Liver (tissue), 8 donors: ENCODE measurements at regions not wholly inside any gene's neighbourhood (a gene's known extent, or its start where the extent isn't known, plus 50 kb on each side); places are given as distances from the start of the nearest gene placed in this dataset.

ENCODE experiments used
- DNase-seq: peaks from one replicate; pipeline ENCODE4 v3.0.0-alpha.2; 2017; ENCODE audit warnings: low spot score
- H3K27ac ChIP-seq, 2 donors: one replicate each; pipeline ENCODE4 v1.7.0; 2013; ENCODE audit warnings: inconsistent platforms in 2 of 2, low read length in 2 of 2, control low read depth in 1 of 2, low read depth in 1 of 2, mild to moderate bottlenecking in 1 of 2
- H3K27me3 ChIP-seq, 4 donors: one replicate each; pipeline versions ENCODE4 v1.6.1 to v1.7.0; 2013; ENCODE audit warnings: low read length in 3 of 4, inconsistent platforms in 1 of 4, mild to moderate bottlenecking in 1 of 4, moderate library complexity in 1 of 4; ENCODE audit not compliant: control insufficient read depth in 4 of 4, insufficient read depth in 4 of 4
- H3K36me3 ChIP-seq, 4 donors: one replicate each; pipeline versions ENCODE4 v1.6.1 to v1.7.0; 2013; ENCODE audit warnings: low read length in 3 of 4, mild to moderate bottlenecking in 3 of 4, low read depth in 1 of 4, moderate library complexity in 1 of 4; ENCODE audit not compliant: control insufficient read depth in 4 of 4, insufficient read depth in 3 of 4
- H3K4me1 ChIP-seq, 4 donors: one replicate each; pipeline versions ENCODE4 v1.6.1 to v1.7.0; 2013; ENCODE audit warnings: low read length in 3 of 4, mild to moderate bottlenecking in 3 of 4, moderate library complexity in 1 of 4; ENCODE audit not compliant: control insufficient read depth in 4 of 4, insufficient read depth in 4 of 4
- H3K4me3 ChIP-seq, 3 donors: one replicate each; pipeline versions ENCODE4 v1.6.1 to v1.7.0; 2013; ENCODE audit warnings: low read length in 3 of 3, control low read depth in 1 of 3, low read depth in 1 of 3, mild to moderate bottlenecking in 1 of 3
- H3K9ac ChIP-seq, 2 donors: one replicate each; pipeline ENCODE4 v1.7.0; 2013; ENCODE audit warnings: low read length in 2 of 2, mild to moderate bottlenecking in 2 of 2, moderate library complexity in 2 of 2, control low read depth in 1 of 2, low read depth in 1 of 2
- H3K9me3 ChIP-seq, 4 donors: one replicate each; pipeline versions ENCODE4 v1.6.1 to v1.7.0; 2013; ENCODE audit warnings: low read length in 3 of 4; ENCODE audit not compliant: control insufficient read depth in 4 of 4
- ATF3 ChIP-seq: IDR thresholded peaks from 2 replicates; pipeline ENCODE4 v1.6.1; 2016; ENCODE audit warnings: antibody characterized with exemption
- CTCF ChIP-seq: fragments of 150-350 bp; IDR thresholded peaks from 2 replicates; pipeline ENCODE4 v1.5.1; 2017; ENCODE audit warnings: improper control_type of control experiment, low read depth, low read length; ENCODE audit not compliant: missing input control
- EGR1 ChIP-seq, 2 donors: IDR thresholded peaks; 2 replicates each; pipeline ENCODE4 v1.6.1; 2016 to 2018; ENCODE audit warnings: antibody characterized with exemption in 2 of 2, low read depth in 2 of 2
- FOXA1 ChIP-seq: IDR thresholded peaks from 2 replicates; pipeline ENCODE4 v1.6.1; 2016; ENCODE audit warnings: antibody characterized with exemption
- FOXA2 ChIP-seq: IDR thresholded peaks from 2 replicates; pipeline ENCODE4 v1.6.1; 2016; ENCODE audit warnings: antibody characterized with exemption
- GABPA ChIP-seq, 2 donors: IDR thresholded peaks in 1 of 2; conservative IDR thresholded peaks in 1 of 2; 2 replicates each; pipeline ENCODE4 v1.6.1; 2016; ENCODE audit warnings: antibody characterized with exemption in 2 of 2, mild to moderate bottlenecking in 1 of 2, moderate library complexity in 1 of 2
- HNF4A ChIP-seq, 2 donors: conservative IDR thresholded peaks; 2 replicates each; pipeline ENCODE4 v1.6.1; 2016; ENCODE audit warnings: antibody characterized with exemption in 2 of 2, mild to moderate bottlenecking in 2 of 2
- HNF4G ChIP-seq: IDR thresholded peaks from 2 replicates; pipeline ENCODE4 v1.6.1; 2016; ENCODE audit warnings: antibody characterized with exemption
- JUND ChIP-seq, 2 donors: IDR thresholded peaks; 2 replicates each; pipeline ENCODE4 v1.6.1; 2016; ENCODE audit warnings: antibody characterized with exemption in 2 of 2
- MAX ChIP-seq: IDR thresholded peaks from 2 replicates; pipeline ENCODE4 v1.6.1; 2016; ENCODE audit warnings: antibody characterized with exemption
- NR2F2 ChIP-seq: IDR thresholded peaks from 2 replicates; pipeline ENCODE4 v1.6.1; 2016; ENCODE audit warnings: antibody characterized with exemption
- RAD21 ChIP-seq, 2 donors: IDR thresholded peaks; 2 replicates each; pipeline ENCODE4 v1.6.1; 2016; ENCODE audit warnings: antibody characterized with exemption in 2 of 2, mild to moderate bottlenecking in 2 of 2
- RXRA ChIP-seq, 2 donors: IDR thresholded peaks; 2 replicates each; pipeline ENCODE4 v1.6.1; 2017 to 2018; ENCODE audit warnings: antibody characterized with exemption in 2 of 2, mild to moderate bottlenecking in 1 of 2
- SP1 ChIP-seq: IDR thresholded peaks from 2 replicates; pipeline ENCODE4 v1.6.1; 2018; ENCODE audit warnings: antibody characterized with exemption, mild to moderate bottlenecking
- TAF1 ChIP-seq: conservative IDR thresholded peaks from 2 replicates; pipeline ENCODE4 v1.6.1; 2016; ENCODE audit warnings: antibody characterized with exemption, mild to moderate bottlenecking
- YY1 ChIP-seq: IDR thresholded peaks from 2 replicates; pipeline ENCODE4 v1.6.1; 2016; ENCODE audit warnings: antibody characterized with exemption, mild to moderate bottlenecking
- WGBS: extraction: QIAGEN DNeasy Blood & Tissue Kit; methylation state at CpG from one replicate; pipeline ENCODE4 v1.1.7; 2013; 5-methylcytosine and 5-hydroxymethylcytosine counted together
- TF ChIP-seq, protein P1 (sequence below): IDR thresholded peaks from 2 replicates; pipeline ENCODE4 v1.6.1; 2016; ENCODE audit warnings: antibody characterized with exemption
- TF ChIP-seq, protein P2 (sequence below): IDR thresholded peaks from 2 replicates; pipeline ENCODE4 v1.6.1; 2016; ENCODE audit warnings: antibody characterized with exemption, mild to moderate bottlenecking
- donor health status: healthy.
- donor health status: healthy.
- donor health status: healthy.
- donor health status: healthy.
- donor health status: healthy.

DNA sequence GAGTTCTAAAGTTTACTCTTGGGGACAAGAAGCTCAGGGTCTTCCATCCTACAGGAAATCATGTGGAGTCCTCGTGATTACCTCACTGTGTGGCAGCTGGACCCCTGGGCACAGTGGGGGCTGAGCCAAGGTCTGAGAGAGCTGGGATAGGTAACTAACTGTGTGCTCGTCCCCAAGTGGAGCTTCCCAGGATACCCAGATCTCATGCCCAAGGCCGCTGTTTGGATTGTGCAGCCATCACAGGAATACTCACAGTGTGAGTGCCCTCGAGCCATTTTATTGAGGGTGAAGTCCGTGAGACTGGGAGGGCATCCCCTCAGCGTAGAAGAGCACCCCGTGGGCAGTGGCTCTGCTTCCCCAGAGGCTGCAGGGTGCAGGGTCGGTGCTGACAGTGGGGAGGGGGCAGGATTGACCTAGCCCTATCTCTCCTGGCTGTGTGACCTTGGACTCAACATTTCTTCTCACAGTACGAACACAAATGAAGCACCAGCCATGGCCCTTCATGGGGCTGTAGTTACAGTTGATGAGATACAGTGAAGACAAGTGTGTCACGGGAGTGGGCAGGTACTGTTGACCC, 69.6 kb upstream of the LEP start (continued):
- TF ChIP-seq CTCF (no peak), RXRA (IDR thresholded peaks at IDR 0.05) (no peak)

GRCh38 chr7:128172151-128172550, 68.9 kb upstream of the LEP start:
- Histone ChIP-seq H3K36me3 (no peaks in the 10 kb centered on the region), H3K27ac (no peak overlapping the region), H3K9ac (no peak overlapping the region), H3K4me3 (no peak overlapping the region), H3K4me1 (peaks cover 4 to 13% (median 9%) of the 10 kb centered on the region in 4 donors), H3K9me3 (no peaks in the 10 kb centered on the region), H3K27me3 (peaks cover 3 to 8% (median 6%) of the 10 kb centered on the region in 4 donors)
- WGBS: 51% methylated on average over 7 of the region's 7 CpGs
- DNase-seq: no peak
- TF ChIP-seq ATF3: no peak
- no peak for TF ChIP-seq SP1
- no peak for TF ChIP-seq YY1
- no peak for TF ChIP-seq RAD21 (IDR thresholded peaks at IDR 0.05)
- no peak for TF ChIP-seq FOXA2
- TF ChIP-seq NR2F2: no peak

DNA sequence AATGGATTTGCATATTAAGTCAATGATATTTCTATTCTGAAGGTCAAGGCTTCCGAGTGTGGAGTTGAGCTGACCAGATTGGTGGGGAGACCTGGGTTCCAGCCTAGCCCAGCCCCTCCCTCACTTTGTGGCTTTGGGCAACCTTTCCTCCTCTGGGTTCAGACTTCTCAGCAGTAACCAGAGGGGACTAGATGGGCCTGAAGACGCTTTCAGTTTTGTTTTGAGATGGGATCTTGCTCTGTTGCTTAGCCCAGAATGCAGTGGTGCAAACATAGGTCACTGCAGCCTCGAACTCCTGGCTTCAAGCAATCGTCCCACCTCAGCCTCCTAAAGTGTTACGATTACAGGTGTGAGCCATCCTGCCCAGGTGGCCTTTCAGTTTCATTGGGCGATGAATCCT, 68.1 kb upstream of the LEP start:
- 74% methylated on average over 6 of the region's 6 CpGs for WGBS
- peaks cover under 1 to 6% (median 4%) of the 10 kb centered on the region in 4 donors for H3K27me3 ChIP-seq

More for the DNA sequence above, 68.1 kb upstream of the LEP start:
- no peaks in the 10 kb centered on the region for H3K9me3 ChIP-seq
- H3K4me1 ChIP-seq: peaks cover 0 to 6% (median 2%) of the 10 kb centered on the region in 4 donors
- DNase-seq: no peak
- H3K36me3 ChIP-seq: no peaks in the 10 kb centered on the region
- no peak overlapping the region for H3K4me3 ChIP-seq
- no peak overlapping the region for H3K27ac ChIP-seq
- no peak overlapping the region for H3K9ac ChIP-seq
- TF ChIP-seq HNF4A (conservative IDR thresholded peaks at IDR 0.05) (no peak), HNF4G (no peak), RAD21 (IDR thresholded peaks at IDR 0.05) (no peak), TAF1 (no peak), EGR1 (IDR thresholded peaks at IDR 0.05; ENCODE audit: low read depth in 2 of 2) (no peak), ATF3 (no peak), FOXA1 (no peak), NR2F2 (no peak), MAX (no peak), GABPA (IDR thresholded peaks at IDR 0.05 in 1 of 2, conservative IDR thresholded peaks at IDR 0.05 in 1 of 2) (no peak), SP1 (no peak), RXRA (IDR thresholded peaks at IDR 0.05) (no peak), CTCF (no peak), JUND (IDR thresholded peaks at IDR 0.05) (no peak), YY1 (no peak), FOXA2 (no peak)
- TF ChIP-seq, protein P1, sequence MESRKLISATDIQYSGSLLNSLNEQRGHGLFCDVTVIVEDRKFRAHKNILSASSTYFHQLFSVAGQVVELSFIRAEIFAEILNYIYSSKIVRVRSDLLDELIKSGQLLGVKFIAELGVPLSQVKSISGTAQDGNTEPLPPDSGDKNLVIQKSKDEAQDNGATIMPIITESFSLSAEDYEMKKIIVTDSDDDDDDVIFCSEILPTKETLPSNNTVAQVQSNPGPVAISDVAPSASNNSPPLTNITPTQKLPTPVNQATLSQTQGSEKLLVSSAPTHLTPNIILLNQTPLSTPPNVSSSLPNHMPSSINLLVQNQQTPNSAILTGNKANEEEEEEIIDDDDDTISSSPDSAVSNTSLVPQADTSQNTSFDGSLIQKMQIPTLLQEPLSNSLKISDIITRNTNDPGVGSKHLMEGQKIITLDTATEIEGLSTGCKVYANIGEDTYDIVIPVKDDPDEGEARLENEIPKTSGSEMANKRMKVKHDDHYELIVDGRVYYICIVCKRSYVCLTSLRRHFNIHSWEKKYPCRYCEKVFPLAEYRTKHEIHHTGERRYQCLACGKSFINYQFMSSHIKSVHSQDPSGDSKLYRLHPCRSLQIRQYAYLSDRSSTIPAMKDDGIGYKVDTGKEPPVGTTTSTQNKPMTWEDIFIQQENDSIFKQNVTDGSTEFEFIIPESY: no peak
- TF ChIP-seq, protein P2, sequence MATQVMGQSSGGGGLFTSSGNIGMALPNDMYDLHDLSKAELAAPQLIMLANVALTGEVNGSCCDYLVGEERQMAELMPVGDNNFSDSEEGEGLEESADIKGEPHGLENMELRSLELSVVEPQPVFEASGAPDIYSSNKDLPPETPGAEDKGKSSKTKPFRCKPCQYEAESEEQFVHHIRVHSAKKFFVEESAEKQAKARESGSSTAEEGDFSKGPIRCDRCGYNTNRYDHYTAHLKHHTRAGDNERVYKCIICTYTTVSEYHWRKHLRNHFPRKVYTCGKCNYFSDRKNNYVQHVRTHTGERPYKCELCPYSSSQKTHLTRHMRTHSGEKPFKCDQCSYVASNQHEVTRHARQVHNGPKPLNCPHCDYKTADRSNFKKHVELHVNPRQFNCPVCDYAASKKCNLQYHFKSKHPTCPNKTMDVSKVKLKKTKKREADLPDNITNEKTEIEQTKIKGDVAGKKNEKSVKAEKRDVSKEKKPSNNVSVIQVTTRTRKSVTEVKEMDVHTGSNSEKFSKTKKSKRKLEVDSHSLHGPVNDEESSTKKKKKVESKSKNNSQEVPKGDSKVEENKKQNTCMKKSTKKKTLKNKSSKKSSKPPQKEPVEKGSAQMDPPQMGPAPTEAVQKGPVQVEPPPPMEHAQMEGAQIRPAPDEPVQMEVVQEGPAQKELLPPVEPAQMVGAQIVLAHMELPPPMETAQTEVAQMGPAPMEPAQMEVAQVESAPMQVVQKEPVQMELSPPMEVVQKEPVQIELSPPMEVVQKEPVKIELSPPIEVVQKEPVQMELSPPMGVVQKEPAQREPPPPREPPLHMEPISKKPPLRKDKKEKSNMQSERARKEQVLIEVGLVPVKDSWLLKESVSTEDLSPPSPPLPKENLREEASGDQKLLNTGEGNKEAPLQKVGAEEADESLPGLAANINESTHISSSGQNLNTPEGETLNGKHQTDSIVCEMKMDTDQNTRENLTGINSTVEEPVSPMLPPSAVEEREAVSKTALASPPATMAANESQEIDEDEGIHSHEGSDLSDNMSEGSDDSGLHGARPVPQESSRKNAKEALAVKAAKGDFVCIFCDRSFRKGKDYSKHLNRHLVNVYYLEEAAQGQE: no peak
